NCI-H1436 treated with DMSO at 0.1 percent for 48 hours (cell line): ENCODE measurements at regions not wholly inside any gene's neighbourhood (a gene's known extent, or its start where the extent isn't known, plus 50 kb on each side); places are given as distances from the start of the nearest gene placed in this dataset.

Experiments
- DNase-seq: peaks from one replicate; lab custom pipeline; 2025; lab: John Stamatoyannopoulos, UW

- DNase-seq: no peak
Observed at GRCh38 chr6:79764747-79765146, 133.6 kb downstream of the SH3BGRL2 start.

GRCh38 chr6:79763301-79763700 lies 132.2 kb downstream of the SH3BGRL2 start:
- DNase-seq: no peak

- peak; percentile 23 for DNase-seq
Observed at GRCh38 chr6:79762370-79762769, 131.2 kb downstream of the SH3BGRL2 start.

GRCh38 chr6:79756496-79756895 lies 125.4 kb downstream of the SH3BGRL2 start:
- DNase-seq: no peak

- DNase-seq: no peak
Observed at GRCh38 chr6:79755967-79756366, 124.8 kb downstream of the SH3BGRL2 start.
